ENCODE measurements at regions not wholly inside any gene's neighbourhood (a gene's known extent, or its start where the extent isn't known, plus 50 kb on each side); places are given as distances from the start of the nearest gene placed in this dataset.

DNA sequence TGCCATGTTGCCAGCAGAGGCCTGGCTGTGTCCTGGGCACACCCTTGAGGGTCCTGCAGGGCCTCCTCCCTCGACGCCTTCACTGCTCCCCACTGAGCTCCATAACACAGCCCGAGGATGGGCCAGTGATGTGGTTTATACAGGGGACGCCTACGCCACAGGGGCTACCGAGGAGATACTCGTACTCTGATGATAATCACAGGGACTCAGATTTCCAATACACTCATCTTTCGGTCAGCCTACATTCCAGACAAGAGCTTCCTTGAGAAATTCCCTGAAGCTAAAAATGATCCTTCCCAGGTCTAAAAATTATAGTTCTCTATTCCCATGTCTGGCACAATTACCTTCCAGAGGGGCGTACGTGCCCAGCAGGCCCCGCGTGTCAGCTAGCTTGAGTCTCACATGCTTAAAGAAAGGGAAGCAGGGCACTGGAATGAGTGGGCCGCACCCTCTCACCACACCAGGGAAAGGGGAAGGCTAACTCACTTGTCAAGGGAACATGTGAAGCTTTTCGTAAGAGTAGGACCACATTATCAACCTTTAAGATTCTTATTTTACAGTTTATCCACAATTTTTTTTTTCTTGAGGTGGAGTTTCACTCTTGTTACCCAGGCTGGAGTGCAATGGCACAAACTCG lies 159.5 kb upstream of the NDUFV2 start:
- POLR2A ChIA-PET = no interaction called here
- CTCF ChIA-PET = no interaction called here

DNA sequence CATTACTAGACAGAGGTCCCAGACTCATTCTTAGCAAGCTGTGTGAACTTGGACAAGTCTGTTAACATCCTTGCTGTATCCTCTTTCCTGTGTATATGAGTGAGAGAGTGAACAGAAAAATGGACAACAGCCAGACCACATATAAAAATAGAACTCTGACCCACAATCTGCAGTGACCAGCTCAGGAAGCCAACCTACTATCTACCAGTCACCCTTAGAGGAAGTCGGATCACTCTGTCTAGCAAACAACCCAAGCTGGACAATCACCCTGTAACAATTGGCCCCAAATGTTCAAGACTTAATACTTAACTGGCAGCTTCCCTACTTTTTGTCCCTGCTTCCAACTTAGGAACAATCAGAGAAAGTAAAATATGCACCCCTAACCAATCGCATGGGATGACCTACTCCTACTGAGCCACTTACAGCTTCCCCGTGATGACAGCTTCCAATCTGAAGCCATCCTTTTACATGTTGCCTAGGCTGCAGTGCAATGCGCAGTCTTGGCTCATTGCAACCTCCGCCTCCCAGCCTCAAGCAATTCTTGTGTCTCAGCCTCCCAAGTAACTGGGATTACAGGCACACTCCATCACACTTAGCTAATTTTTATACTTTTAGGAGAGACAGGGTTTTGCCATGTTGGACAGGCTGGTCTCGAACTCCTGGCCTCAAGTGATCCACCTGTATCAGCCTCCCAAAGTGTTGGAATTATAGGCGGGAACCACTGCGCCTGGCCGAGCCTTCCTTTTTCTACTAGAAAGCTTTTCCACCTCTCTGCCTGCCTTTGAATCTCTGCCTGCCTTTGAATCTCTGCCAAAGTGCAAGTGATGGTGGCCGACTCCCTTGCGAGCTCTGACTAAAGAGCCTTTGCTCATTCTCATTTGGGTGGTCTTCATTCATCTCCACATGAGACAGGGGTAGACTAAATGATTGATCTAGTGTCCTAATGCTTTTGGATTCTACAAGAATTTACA lies 158.3 kb upstream of the NDUFV2 start:
- ChIA-PET CTCF (no interaction called here), POLR2A (no interaction called here)

DNA sequence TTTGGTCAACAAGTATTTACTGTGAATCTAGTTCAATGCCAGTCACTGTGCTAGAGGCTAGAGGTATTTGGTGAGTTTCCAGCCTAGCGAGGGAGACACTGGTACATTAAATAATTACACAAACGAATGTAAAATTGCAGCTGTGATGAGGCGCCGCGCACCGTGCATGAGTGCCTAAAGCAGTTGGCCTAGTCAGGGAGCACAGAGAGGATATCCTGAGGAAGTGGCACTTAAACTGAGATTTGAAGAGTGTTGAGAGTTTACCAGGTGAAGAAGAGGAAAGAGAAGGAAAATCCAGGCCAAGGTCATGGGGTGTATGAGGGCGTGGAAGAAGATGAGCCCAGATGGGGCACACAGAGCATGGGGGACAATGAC lies 157.6 kb upstream of the NDUFV2 start:
- POLR2A ChIA-PET = no interaction called here
- CTCF ChIA-PET = no interaction called here

DNA sequence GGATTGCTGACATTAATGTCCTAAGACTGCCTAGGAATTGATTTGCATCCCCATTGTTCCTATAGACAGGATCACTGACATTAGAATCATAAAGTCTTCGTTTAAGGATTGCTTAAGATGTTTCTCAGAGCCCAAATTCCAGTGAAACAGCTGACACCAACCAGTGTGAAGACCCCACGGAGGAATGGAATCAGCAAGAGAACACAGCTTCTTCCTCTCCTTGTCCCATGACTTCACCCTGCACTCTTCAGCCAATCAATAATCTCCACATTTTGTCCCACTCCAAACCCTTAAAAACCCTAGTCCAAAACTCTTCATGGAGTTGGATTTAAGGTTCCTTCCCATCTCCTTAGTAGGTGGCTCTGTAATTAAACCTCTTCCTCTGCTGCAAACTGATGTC lies 157.0 kb upstream of the NDUFV2 start:
- POLR2A ChIA-PET = no interaction called here
- CTCF ChIA-PET = no interaction called here

- POLR2A ChIA-PET = no interaction called here
- CTCF ChIA-PET = no interaction called here
Measured at GRCh38 chr18:8946066-8946838, 156.2 kb upstream of the NDUFV2 start.

- POLR2A ChIA-PET = no interaction called here
- CTCF ChIA-PET = no interaction called here
Measured at GRCh38 chr18:8947566-8947965, 154.9 kb upstream of the NDUFV2 start.

- ChIA-PET POLR2A (no interaction called here), CTCF (no interaction called here)
Measured at GRCh38 chr18:8948011-8948410, 154.5 kb upstream of the NDUFV2 start.

- POLR2A ChIA-PET = no interaction called here
- CTCF ChIA-PET = no interaction called here
Measured at GRCh38 chr18:8948471-8949149, 153.9 kb upstream of the NDUFV2 start.

DNA sequence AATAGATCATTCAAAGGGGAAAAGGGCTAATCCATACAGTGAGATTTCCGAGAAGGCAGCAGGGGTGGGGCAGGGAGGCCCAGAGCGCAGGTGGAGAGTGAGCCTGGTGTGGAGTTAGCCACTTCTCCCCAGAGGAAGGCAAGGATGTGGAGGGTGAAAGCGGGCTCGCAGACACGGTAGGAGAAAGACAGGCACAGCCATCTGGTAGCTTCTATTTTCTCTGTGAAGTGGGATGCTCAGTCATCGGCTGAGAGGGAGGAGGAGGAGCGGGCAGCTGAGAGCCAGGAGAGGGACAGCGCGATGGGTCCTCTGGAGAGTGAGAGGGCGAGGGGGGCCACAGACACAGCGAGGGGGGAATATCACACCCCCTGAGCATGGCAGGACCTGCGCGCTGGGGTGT lies 153.3 kb upstream of the NDUFV2 start:
- CTCF ChIA-PET = no interaction called here
- POLR2A ChIA-PET = no interaction called here

DNA sequence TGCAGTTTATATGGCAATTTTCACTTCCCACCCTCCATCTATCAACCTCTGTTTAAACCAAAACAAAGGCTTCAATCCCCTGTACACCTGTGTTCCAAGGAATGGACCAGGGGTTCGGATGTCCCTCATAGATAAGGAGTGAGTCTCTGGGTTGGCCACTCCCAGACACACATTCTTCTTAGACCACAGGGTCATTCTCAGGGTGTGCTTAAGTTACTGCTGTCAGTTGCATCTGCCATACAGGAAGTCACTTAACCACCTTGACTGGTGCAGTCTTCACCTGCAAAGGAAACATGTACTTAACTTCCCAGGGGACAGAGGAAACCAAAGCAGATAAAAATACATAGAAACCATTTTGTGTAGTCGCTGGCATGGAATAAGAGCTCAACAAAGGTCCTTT lies 151.0 kb upstream of the NDUFV2 start:
- ChIA-PET CTCF (no interaction called here), POLR2A (no interaction called here)

GRCh38 chr18:8952174-8952573 lies 150.3 kb upstream of the NDUFV2 start:
- POLR2A ChIA-PET = no interaction called here
- CTCF ChIA-PET = no interaction called here

DNA sequence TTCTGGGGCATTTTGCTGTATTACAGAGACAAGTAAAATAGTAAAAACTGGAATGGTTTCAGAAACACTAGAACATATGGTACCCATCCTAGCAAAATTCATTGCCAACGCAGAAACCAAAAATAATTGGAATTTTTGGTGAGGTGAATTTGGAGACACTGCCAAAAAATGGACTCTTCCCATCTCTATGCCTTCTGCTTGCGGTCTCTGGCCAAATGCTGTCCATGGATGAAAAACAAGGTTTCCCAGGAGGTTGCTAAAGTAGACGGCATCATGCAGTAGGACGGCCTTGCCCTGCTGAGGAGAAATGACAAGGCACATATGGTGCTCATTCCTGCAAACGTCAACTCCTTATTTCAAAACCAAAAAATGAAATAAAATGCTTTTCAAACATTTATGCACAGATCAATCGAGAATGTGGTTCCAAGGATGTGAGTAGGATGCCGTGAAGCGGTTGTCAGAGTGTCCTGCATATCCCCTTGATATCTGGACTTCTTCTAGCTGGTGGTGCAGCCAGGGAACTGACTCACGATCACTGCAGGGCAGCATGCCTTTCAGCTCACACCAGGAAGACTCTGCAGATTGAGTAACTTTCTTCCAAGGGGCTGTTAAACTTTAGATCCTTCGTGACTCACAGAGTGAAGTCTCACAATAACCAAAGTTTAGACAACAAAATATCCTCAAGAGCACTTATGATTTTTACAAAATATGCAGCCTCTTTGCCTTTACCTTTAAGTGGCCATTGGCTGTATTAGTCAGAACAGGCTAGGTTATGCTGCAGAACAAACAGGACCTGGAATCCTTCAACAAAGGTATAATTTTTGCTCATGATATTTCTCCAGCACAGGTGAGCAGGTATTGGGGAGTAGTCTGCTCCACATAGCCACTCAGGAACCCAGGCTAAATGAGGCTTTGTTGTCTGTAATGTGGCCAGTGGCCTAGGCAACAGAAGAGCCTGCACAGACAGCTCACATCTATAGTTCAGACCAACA lies 149.4 kb upstream of the NDUFV2 start:
- CTCF ChIA-PET = no interaction called here
- POLR2A ChIA-PET = no interaction called here

DNA sequence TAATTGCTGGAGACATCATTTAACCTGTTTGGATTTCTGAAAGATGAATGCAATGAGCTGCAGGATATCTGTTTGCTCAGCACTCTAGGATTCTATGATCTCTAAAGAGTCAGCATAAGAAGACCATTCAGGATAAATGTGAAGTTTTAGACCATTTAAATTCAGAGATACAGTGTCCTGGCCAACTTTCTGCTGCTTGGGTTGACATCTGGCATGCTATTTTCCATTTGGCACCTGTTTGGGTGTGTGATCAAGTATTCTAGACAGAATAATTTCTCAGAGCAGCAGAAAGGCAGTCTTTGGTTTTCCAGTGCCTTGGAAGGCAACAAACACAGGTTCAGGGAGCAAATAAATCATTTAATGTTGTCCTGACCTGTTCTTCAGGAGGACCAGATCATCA lies 144.8 kb upstream of the NDUFV2 start:
- CTCF ChIA-PET = no interaction called here
- POLR2A ChIA-PET = no interaction called here

DNA sequence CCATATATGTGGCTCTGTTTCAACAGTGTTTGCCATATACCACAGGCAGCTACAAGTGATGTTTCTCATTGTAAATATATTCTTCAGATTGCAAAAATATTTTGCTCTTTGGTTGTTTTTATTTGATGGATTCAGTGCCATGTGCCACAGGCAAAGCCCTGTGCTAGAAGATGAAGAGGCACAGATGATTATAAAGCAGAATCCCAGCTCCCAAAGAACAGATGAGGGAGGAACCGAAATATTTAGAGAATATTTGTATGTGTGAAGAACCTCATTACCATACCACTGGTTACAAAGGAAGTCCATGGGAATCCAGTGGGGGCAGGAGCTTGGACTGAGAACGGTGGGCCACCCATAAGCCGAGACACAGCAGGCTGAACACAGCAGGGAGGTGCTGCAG lies 143.8 kb upstream of the NDUFV2 start:
- ChIA-PET POLR2A (no interaction called here), CTCF (no interaction called here)

GRCh38 chr18:8959551-8960135 lies 142.9 kb upstream of the NDUFV2 start:
- CTCF ChIA-PET = no interaction called here
- POLR2A ChIA-PET = no interaction called here

DNA sequence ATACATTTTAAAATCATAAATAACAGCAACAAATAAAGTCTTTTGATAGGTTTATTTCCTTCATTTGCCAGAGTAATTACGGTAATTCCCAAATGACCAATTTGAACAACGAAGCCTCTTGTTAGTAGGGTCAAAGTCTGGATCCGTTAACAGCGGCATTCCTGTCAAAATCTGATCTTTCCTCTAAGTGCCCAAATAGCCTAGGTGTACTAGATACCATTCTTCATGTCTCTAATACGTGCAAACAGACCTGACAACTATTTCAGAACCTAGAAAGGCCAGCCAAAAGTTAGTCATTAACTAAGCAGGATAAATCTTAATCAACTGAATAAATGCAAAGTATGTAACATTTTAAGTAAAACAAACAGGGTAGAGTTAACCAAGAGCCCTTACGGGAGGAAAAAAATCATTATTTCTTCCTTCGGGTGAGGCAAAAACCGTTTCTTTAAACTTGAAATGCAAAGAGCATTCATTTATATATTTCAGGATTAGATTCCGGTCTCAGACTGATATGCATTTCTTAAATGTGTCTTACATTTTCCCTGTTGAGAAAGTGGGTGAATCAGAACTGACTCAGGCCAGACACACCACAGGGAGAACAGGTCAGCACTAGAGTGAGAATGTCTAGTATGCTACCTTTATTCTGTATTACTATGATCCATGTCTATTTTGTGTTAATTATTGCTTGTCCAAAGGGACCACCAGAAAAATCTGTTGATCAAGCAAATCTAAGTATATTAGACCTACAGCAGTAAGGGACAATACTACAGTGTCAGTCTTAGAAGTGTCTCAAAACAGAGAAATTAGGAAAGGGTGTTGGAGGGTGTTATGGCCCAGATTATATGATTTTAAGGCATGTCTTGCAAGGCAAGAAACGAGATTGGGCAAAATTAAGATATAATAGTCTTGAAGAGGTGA lies 141.5 kb upstream of the NDUFV2 start:
- POLR2A ChIA-PET = no interaction called here

GRCh38 chr18:8962192-8962779 lies 140.2 kb upstream of the NDUFV2 start:
- CTCF ChIA-PET = no interaction called here
- POLR2A ChIA-PET = no interaction called here

More for the DNA sequence above, 141.5 kb upstream of the NDUFV2 start:
- CTCF ChIA-PET = no interaction called here
